Upper lobe of right lung (tissue), 1 donor: ENCODE measurements at regions not wholly inside any gene's neighbourhood (a gene's known extent, or its start where the extent isn't known, plus 50 kb on each side); places are given as distances from the start of the nearest gene placed in this dataset.
A peak's percentile ranks its signal among the peaks of the same experiment; 100 is the strongest.

Experiments used
- ATAC-seq: fragments of 200-7000 bp; cut with Tn5 transposase; one replicate; pipeline ENCODE4 v1.9.1; 2020; ENCODE audit warnings: mild to moderate bottlenecking, moderate library complexity
- DNase-seq: peaks from one replicate; pipeline ENCODE4 v3.0.0-alpha.2; 2020
- H3K27ac ChIP-seq: fragments of 200-600 bp; one replicate; pipeline ENCODE4 v1.8.0; 2022
- H3K27me3 ChIP-seq: fragments of 200-600 bp; one replicate; pipeline ENCODE4 v1.8.0; 2022; ENCODE audit warnings: mild to moderate bottlenecking
- H3K36me3 ChIP-seq: fragments of 200-600 bp; one replicate; pipeline ENCODE4 v1.8.0; 2022
- H3K4me1 ChIP-seq: fragments of 200-600 bp; one replicate; pipeline ENCODE4 v1.8.0; 2022
- H3K4me3 ChIP-seq: fragments of 200-600 bp; one replicate; pipeline ENCODE4 v1.8.0; 2022; ENCODE audit warnings: mild to moderate bottlenecking
- H3K9me3 ChIP-seq: fragments of 200-600 bp; one replicate; pipeline ENCODE4 v1.8.0; 2022
- CTCF ChIP-seq: fragments of 200-600 bp; IDR thresholded peaks from one replicate; pipeline ENCODE4 v1.8.0; 2022; ENCODE audit warnings: antibody characterized with exemption
- intact Hi-C: fragments of 100-400 bp; cut with DNase I; formaldehyde crosslinking; loops from one replicate; pipeline ENCODE4 v1.11.0; 2022
- donor health status: DM: no; HTN: yes; CAD: no; lungs with severe emphysema.

DNA sequence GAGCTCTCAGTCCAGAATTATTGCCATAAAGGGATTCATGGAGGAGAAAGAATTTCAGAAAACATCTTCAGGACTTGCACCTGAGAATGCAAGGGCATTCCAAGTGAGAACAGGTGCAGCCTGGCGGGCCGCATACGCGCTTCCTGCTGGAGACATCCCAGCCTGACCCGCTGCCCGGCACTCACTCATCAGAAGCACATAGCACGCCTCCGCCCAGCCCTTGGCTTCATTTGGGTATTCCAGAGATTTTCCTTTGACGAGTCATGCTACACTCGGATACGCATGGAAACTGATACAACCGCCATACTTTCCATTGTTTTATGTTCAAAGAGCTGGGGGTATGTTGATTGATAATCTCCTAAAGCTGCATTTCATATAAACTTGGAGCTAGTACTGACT lies 228.0 kb upstream of the ID2 start:
- no peak for ATAC-seq
- Histone ChIP-seq H3K4me3 (no peak overlapping the region), H3K36me3 (no peaks in the 10 kb centered on the region), H3K27me3 (no peaks in the 10 kb centered on the region), H3K4me1 (peaks cover 15% of the 10 kb centered on the region), H3K9me3 (no peaks in the 10 kb centered on the region), H3K27ac (peak overlapping the region; percentile 58)
- intact Hi-C loops: no loop called here
- no peak for DNase-seq
- TF ChIP-seq CTCF: no peak

- DNase-seq (no peak), ATAC-seq (no peak)
- no peak for TF ChIP-seq CTCF
- H3K27me3 ChIP-seq: no peaks in the 10 kb centered on the region
- H3K36me3 ChIP-seq: no peaks in the 10 kb centered on the region
- peak overlapping the region; percentile 58 for H3K27ac ChIP-seq
- no peaks in the 10 kb centered on the region for H3K9me3 ChIP-seq
- H3K4me3 ChIP-seq: no peak overlapping the region
- H3K4me1 ChIP-seq: peaks cover 15% of the 10 kb centered on the region
- intact Hi-C loops: no loop called here
These were observed 227.1 kb upstream of the ID2 start for GRCh38 chr2:8454797-8455196.

DNA sequence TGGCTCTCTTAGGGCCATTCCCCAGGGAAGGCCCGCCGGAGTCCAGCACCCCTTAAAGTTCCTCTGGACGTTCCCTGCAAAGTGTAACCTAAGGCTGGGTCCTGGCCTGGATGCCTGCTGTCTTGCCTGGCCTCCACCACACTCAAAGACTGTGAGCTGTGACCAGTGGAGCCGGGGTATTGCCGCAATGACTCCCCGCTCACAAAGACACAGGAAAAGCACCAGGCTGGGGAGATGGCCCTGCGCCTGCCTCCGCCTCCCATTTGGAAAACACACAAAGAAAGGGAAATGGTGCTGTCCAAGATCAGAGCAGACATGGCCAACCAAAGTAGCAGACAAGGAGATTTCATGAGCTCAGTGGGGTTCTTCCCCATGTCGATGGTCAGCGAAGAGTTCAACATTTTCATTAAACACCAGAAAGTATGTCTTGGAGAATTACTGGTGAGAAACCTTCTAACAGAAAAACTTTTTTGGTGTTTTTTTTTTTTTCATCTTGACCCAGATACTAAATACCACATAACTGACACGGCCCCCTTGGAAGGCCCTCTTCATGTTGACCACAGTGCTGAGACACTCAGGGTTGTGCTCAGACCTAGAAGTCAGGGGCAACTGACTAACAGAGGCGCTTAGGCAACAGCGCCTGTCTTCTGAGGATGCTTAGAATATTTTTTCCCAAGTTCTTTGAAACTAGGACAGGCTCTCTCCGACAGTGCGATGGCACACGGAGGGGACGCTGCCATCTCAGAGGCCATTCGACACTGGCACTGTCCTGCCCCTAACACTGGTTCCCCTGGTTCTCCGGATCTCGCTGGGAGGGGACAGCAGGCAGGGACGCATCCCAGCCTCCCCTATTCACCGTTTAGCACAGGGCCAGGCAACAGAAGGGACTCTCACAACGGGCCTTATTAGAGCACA lies 226.4 kb upstream of the ID2 start:
- Histone ChIP-seq H3K4me1 (peaks cover 15% of the 10 kb centered on the region), H3K36me3 (no peaks in the 10 kb centered on the region), H3K27ac (peak overlapping the region; percentile 58), H3K27me3 (no peaks in the 10 kb centered on the region), H3K4me3 (no peak overlapping the region), H3K9me3 (no peaks in the 10 kb centered on the region)
- no peak for ATAC-seq
- no peak for DNase-seq
- TF ChIP-seq CTCF: no peak
- intact Hi-C loops: no loop called here

DNA sequence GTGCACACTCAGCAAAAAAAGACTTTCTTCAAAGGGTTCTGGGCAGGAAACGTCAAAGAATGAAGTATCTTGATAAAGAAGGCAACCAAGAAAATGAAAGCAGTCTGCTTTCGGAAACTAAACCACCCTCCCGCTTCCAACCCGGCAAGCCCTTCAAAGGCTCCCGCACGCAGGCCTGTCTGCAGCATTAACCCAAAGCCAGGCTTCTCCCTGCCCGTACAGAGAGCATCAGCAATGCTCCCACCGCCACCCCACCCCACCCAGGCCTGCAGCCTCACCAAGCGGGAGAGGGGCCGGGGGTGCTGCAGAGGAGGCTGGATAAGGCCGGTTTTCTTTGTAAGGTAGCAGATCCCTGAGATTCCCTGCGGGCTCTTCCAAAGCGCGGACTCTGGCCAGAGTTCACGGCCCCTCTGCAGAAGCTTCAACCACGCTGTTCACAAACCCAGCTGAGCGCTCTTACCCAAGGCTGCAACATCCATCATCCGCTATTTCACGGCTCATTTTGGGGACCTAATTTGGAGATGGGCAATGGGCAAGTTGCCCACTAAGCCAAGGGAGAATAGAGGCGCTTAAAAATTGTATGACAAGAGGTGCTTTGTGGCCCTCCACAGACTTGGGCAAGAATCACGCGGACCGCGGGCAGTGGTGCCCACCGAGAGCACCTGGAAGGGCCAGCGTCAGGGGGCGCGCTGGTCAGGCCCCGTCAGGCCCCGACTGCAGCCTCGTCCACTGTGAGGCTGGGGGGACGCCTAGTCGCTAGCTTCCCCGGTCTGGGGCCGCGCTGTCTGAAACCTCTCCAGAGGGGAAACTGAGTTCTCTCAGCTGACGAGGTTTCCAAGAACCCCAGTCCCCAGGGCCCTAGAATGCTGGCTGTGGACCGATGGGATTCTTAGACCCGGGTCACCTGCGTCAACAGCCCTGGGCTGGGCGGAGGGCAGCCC lies 225.4 kb upstream of the ID2 start:
- intact Hi-C loops: no loop called here
- no peak for DNase-seq
- TF ChIP-seq CTCF: no peak

DNA sequence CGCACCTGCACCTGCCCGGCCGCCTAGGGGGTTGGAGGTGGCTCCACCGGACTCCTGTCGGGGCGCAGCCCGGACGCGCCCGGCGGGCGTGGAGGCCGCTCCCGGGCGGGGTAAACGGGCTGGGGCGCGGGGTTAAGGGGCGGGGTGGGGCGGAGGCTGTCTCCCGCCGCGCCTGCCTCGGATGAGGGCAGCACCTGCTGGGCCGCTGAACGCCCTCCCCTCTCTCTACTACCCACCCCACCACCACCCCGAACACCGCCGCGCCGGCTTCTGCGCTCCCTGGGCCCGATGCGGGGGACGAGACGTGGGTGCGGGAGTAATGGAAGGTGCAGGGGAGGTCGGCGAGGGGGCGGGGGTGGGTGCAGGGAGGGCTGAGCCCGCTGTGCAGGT lies 224.8 kb upstream of the ID2 start:
- H3K27ac ChIP-seq: no peak overlapping the region
- peak overlapping the region; percentile 32 for H3K4me3 ChIP-seq
- peak; percentile 72 for DNase-seq

More for the DNA sequence above, 225.4 kb upstream of the ID2 start:
- Histone ChIP-seq H3K27me3 (no peaks in the 10 kb centered on the region), H3K27ac (peak overlapping the region; percentile 58), H3K4me1 (peaks cover 15% of the 10 kb centered on the region), H3K9me3 (no peaks in the 10 kb centered on the region), H3K36me3 (no peaks in the 10 kb centered on the region), H3K4me3 (peak overlapping the region; percentile 32)
- ATAC-seq: no peak

More for the DNA sequence above, 224.8 kb upstream of the ID2 start:
- intact Hi-C loops: no loop called here
- Histone ChIP-seq H3K4me1 (peaks cover 15% of the 10 kb centered on the region), H3K36me3 (no peaks in the 10 kb centered on the region), H3K27me3 (no peaks in the 10 kb centered on the region), H3K9me3 (no peaks in the 10 kb centered on the region)
- TF ChIP-seq CTCF: no peak
- peak; percentile 78 for ATAC-seq
